Adipocyte (in vitro differentiated cells): ENCODE measurements at regions not wholly inside any gene's neighbourhood (a gene's known extent, or its start where the extent isn't known, plus 50 kb on each side); places are given as distances from the start of the nearest gene placed in this dataset.
A peak's percentile ranks its signal among the peaks of the same experiment; 100 is the strongest.

ENCODE experiments used
- DNase-seq: peaks from one replicate; pipeline ENCODE4 v3.0.0-alpha.2; 2015; ENCODE audit warnings: low read depth
- H3K27me3 ChIP-seq: replicated peaks from 2 replicates; pipeline ENCODE4 v1.7.0; 2013; ENCODE audit warnings: mild to moderate bottlenecking, low read length, moderate library complexity; ENCODE audit not compliant: control insufficient read depth, insufficient read depth
- H3K36me3 ChIP-seq: 2 replicates; pipeline ENCODE4 v1.7.0; 2013; ENCODE audit warnings: low read length, mild to moderate bottlenecking, moderate library complexity; ENCODE audit not compliant: control insufficient read depth, insufficient read depth, severe bottlenecking
- H3K4me1 ChIP-seq: 2 replicates; pipeline ENCODE4 v1.7.0; 2013; ENCODE audit warnings: mild to moderate bottlenecking, low read length, moderate library complexity; ENCODE audit not compliant: control insufficient read depth, insufficient read depth
- H3K4me3 ChIP-seq: 2 replicates; pipeline ENCODE4 v1.7.0; 2013; ENCODE audit warnings: mild to moderate bottlenecking, low read length, moderate library complexity
- H3K9ac ChIP-seq: 2 replicates; pipeline ENCODE4 v1.7.0; 2013; ENCODE audit warnings: mild to moderate bottlenecking, low read length, moderate library complexity
- H3K9me3 ChIP-seq: 2 replicates; pipeline ENCODE4 v1.7.0; 2013; ENCODE audit warnings: mild to moderate bottlenecking, low read length, moderate library complexity; ENCODE audit not compliant: control insufficient read depth

GRCh38 chr21:25503981-25504380 is 103.3 kb downstream of the MRPL39 start:
- no peaks in the 10 kb centered on the region for H3K36me3 ChIP-seq
- H3K4me1 ChIP-seq, result peaks cover 15% of the 10 kb centered on the region
- H3K9me3 ChIP-seq, result no peaks in the 10 kb centered on the region
- H3K9ac ChIP-seq, result no peak overlapping the region
- H3K27me3 ChIP-seq, result no peaks in the 10 kb centered on the region
- no peak overlapping the region for H3K4me3 ChIP-seq
- DNase-seq, result no peak

- no peak overlapping the region for H3K9ac ChIP-seq
- H3K9me3 ChIP-seq, result no peaks in the 10 kb centered on the region
- H3K4me3 ChIP-seq, result no peak overlapping the region
- peaks cover 9% of the 10 kb centered on the region for H3K4me1 ChIP-seq
- no peak for DNase-seq
- no peaks in the 10 kb centered on the region for H3K36me3 ChIP-seq
- H3K27me3 ChIP-seq, result no peaks in the 10 kb centered on the region
Observed at GRCh38 chr21:25501996-25502665, 105.2 kb downstream of the MRPL39 start.

- H3K4me1 ChIP-seq, result peaks cover 8% of the 10 kb centered on the region
- H3K4me3 ChIP-seq, result no peak overlapping the region
- no peaks in the 10 kb centered on the region for H3K9me3 ChIP-seq
- H3K36me3 ChIP-seq, result no peaks in the 10 kb centered on the region
- H3K27me3 ChIP-seq, result no peaks in the 10 kb centered on the region
- no peak overlapping the region for H3K9ac ChIP-seq
- no peak for DNase-seq
Observed at GRCh38 chr21:25501462-25501861, 105.8 kb downstream of the MRPL39 start.

DNA sequence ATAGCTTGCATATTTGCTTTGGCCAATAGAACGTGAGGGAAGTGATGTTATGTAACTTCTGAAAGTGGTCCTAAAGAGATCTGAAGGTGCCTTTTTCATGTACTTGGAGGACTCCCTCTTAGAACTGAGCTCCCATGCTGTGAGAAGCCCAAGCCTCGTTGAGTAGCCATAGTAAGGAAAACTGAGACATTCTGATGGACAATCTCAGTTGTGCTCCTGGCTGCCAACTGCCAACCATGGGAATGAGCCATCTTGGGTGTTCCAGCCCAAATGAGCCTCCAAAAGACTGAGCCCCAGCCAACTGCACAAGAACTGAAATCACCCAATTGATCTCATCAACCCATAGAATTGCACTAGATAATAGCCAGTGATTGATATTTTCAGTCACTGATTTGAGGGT is 106.7 kb downstream of the MRPL39 start:
- Histone ChIP-seq H3K4me3 (no peak overlapping the region), H3K9me3 (no peaks in the 10 kb centered on the region), H3K4me1 (peaks cover 8% of the 10 kb centered on the region), H3K9ac (no peak overlapping the region), H3K36me3 (no peaks in the 10 kb centered on the region), H3K27me3 (no peaks in the 10 kb centered on the region)
- DNase-seq, result no peak

DNA sequence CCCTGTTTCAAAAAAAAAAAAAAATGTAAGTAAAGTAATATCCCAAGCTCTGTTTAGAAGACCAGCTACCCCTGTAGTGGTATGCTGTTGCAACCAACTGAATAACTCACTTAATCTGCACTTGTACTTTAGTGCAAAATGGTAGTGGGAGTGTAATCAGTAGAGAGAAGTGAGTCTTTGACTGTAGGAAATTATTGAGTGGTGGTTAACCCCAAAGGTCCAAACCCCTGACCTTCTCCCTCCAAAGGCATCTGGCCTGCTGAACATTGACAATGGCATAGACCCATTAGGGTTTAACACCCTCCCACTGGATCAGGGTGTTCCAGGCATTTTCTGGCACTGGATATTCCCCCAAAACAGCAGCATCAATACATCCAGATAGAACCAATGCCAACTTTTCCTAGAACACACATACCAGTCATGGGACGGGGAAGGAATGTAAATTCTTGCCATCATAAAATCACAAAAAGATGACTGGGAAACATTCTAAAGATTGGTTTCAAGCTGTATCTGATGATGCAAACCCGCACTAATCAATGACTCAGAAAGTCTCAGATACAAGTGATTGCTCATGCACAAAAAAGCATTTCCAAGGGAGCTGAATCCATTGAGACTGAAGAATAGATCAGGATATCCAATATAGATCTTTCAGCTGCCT is 110.3 kb downstream of the MRPL39 start:
- no peaks in the 10 kb centered on the region for H3K36me3 ChIP-seq
- DNase-seq, result peak; percentile 51

GRCh38 chr21:25494804-25495203 is 112.5 kb downstream of the MRPL39 start:
- Histone ChIP-seq H3K4me3 (no peak overlapping the region), H3K36me3 (no peaks in the 10 kb centered on the region), H3K27me3 (no peaks in the 10 kb centered on the region), H3K9me3 (no peaks in the 10 kb centered on the region), H3K4me1 (peaks cover 10% of the 10 kb centered on the region), H3K9ac (no peak overlapping the region)
- no peak for DNase-seq

More for the DNA sequence above, 110.3 kb downstream of the MRPL39 start:
- H3K9ac ChIP-seq, result no peak overlapping the region
- no peaks in the 10 kb centered on the region for H3K27me3 ChIP-seq
- peaks cover 8% of the 10 kb centered on the region for H3K4me1 ChIP-seq
- H3K9me3 ChIP-seq, result no peaks in the 10 kb centered on the region
- no peak overlapping the region for H3K4me3 ChIP-seq

GRCh38 chr21:25493722-25494121 is 113.6 kb downstream of the MRPL39 start:
- Histone ChIP-seq H3K9me3 (no peaks in the 10 kb centered on the region), H3K36me3 (no peaks in the 10 kb centered on the region), H3K27me3 (no peaks in the 10 kb centered on the region), H3K4me3 (no peak overlapping the region), H3K9ac (no peak overlapping the region), H3K4me1 (peaks cover 17% of the 10 kb centered on the region)
- no peak for DNase-seq

- DNase-seq, result no peak
- H3K9me3 ChIP-seq, result no peaks in the 10 kb centered on the region
- H3K4me3 ChIP-seq, result no peak overlapping the region
- no peaks in the 10 kb centered on the region for H3K36me3 ChIP-seq
- H3K27me3 ChIP-seq, result no peaks in the 10 kb centered on the region
- peaks cover 22% of the 10 kb centered on the region for H3K4me1 ChIP-seq
- H3K9ac ChIP-seq, result no peak overlapping the region
Observed at GRCh38 chr21:25491267-25491666, 116.0 kb downstream of the MRPL39 start.

GRCh38 chr21:25490742-25491141 is 116.5 kb downstream of the MRPL39 start:
- DNase-seq, result no peak
- Histone ChIP-seq H3K9ac (no peak overlapping the region), H3K9me3 (no peaks in the 10 kb centered on the region), H3K27me3 (no peaks in the 10 kb centered on the region), H3K4me1 (peaks cover 22% of the 10 kb centered on the region), H3K36me3 (no peaks in the 10 kb centered on the region), H3K4me3 (no peak overlapping the region)

GRCh38 chr21:25489673-25490072 is 117.6 kb downstream of the MRPL39 start:
- Histone ChIP-seq H3K4me1 (peaks cover 22% of the 10 kb centered on the region), H3K9ac (no peak overlapping the region), H3K4me3 (no peak overlapping the region), H3K36me3 (no peaks in the 10 kb centered on the region), H3K9me3 (no peaks in the 10 kb centered on the region), H3K27me3 (no peaks in the 10 kb centered on the region)
- no peak for DNase-seq

- Histone ChIP-seq H3K36me3 (no peaks in the 10 kb centered on the region), H3K27me3 (no peaks in the 10 kb centered on the region), H3K9ac (no peak overlapping the region), H3K4me3 (peak overlapping the region; percentile 16), H3K4me1 (peaks cover 22% of the 10 kb centered on the region), H3K9me3 (peaks cover 8% of the 10 kb centered on the region)
- no peak for DNase-seq
Observed at GRCh38 chr21:25487046-25487594, 120.2 kb downstream of the MRPL39 start.
